KG1 (cell line): ENCODE measurements at regions not wholly inside any gene's neighbourhood (a gene's known extent, or its start where the extent isn't known, plus 50 kb on each side); places are given as distances from the start of the nearest gene placed in this dataset.
"Not testable (repeated sequence)": the region's sequence is repeated elsewhere in the genome, so short reads cannot be mapped to it uniquely, and the experiment has no call there.

Source experiments
- DNase-seq: peaks from one replicate; lab custom pipeline; 2025; lab: John Stamatoyannopoulos, UW

DNA sequence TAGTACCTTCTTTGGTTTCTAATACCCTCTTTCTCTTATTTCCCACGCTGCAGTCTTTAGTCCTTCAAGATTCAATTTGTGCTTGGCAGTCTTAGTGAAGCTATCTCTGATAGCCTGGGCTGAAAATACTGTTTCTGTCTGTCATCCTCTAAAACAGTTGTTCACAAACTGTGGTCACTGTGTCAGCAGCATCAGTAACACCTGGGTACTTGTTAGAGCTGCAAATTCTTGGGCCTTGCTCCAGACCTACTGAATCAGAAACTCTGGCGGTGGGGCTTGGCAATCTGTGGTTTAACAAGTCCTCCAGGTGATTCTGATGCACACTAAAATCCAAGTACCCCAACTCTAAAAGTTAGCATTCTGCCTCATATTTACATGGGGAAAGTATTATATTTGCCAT, 217.5 kb upstream of the SEL1L start:
- no peak for DNase-seq

- no peak for DNase-seq
Observed at GRCh38 chr14:81759541-81759940, 225.9 kb upstream of the SEL1L start.

- DNase-seq: no peak
Observed at GRCh38 chr14:81765651-81766275, 232.1 kb upstream of the SEL1L start.

DNA sequence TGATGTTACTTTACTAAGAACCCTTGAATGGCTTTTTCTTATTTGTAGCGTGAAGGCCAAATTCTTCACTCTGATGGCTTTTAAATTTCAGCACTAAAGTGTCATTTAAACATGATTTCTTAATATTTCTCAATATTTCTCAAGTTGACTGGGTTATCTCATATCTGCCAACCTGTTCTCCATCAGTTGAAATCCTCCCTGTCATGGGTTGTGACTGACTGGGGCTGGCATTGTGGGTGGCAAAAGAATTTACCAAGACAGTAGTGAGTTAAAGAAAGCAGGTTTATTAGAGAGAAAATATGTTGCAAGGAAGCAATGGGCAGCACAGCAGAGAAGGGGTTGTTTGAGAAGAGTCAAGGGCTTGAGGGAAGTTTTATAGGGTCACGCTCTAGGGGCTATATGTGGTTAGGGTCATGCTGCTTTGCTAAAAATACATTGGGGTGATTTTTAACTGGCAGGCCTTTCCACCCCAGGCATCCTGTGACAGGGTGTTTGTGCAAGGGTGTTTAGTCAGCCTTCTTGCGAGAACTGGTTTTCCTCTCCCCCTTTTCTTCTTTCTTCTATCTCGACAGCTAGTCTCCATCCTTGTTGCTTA, 232.8 kb upstream of the SEL1L start:
- no peak for DNase-seq

DNA sequence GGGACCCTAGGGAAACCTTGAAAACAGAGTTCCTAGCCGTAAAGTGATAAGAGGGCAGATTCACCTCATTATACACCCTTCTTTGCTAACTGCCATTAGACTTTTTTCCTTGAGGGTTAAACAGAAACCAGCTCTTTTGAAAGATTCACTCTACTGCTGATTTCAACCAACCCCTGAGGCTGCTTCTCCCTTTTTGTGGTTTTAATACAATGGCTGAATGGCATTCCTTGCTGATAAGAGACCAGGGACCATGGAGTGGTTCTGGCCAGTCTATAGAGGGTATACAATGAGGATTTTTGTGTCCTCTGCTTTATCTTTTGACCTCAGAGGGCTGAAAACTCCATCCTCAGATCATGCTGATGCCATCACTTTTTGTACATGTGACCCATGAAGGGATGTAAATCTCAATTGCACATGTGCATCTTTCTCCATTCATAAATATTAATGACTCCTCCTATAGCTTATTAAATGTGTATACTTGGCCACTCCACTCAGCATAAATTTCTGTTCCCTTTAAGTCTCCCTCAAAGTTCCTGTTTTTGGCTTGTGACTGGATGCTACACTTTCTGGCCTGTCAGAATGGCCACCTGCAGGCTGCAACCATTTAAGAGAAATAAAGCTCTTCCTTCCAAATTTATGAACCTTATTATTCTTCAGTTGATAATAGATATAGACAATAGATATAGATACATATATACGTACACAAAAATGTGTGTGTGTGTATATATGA, 233.8 kb upstream of the SEL1L start:
- DNase-seq: no peak

- DNase-seq: no peak
Observed at GRCh38 chr14:81771651-81772275, 238.1 kb upstream of the SEL1L start.

DNA sequence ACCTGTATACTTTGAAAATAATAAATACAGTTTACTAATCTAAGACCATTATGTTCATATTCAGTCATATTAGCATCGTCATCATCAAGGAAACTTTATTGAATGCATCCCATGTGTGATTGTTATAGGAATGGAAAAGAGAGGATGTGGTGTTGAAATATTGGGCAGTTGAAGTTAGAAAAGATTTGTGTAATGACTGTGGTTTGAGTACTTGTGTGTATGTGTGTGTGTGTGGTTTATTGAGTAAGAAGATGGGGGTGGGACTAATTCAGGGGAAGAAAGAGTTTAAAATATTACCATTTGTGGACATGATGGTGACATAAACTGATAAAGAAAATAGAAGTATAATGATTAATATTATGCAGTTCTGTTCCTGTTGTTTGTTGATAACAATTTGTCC, 238.7 kb upstream of the SEL1L start:
- peak; percentile 18 for DNase-seq

DNA sequence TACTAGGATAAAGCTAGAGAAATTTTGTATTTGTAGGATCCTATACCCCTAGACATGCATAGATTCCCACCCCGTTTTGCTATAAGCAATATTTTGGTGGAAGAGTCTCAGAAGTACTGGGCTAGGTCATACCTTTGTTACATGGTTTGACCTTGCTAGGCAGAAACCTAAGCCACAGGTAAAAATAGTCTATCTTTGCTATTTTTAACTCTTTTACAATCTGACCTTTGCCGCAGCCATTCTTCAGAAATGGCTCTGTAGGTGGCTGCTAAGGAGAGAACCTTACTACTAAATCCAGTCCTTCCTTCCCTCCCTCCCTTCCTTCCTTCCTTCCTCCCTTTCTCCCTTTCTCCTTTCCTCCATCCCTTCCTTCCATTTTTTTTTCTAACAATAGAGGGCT, 242.9 kb upstream of the SEL1L start:
- no peak for DNase-seq

- DNase-seq: not testable (repeated sequence)
Observed at GRCh38 chr14:81781798-81782197, 248.1 kb upstream of the SEL1L start.

- no peak for DNase-seq
Observed at GRCh38 chr14:81784084-81784483, 250.4 kb upstream of the SEL1L start.

GRCh38 chr14:81797315-81797714, 263.7 kb upstream of the SEL1L start:
- DNase-seq: no peak

DNA sequence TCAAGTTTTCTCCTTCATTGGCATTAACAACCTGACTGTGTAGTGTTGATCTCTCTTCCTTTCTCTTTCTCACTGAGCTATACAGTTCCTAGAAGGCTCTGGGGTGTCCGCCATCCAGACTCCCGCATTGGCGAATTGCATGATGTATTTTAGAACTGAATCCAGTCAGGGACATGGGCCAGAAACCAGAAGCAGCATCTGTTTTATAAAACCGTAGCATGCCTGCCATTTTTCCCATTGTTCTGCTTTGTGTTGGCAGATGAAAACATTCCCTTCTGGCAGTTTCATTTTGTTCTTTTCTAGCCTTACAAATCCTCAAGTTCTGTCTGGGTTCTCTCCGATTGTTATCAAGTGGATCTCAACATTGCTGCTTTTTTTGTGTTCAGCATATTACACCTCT, 268.3 kb upstream of the SEL1L start:
- no peak for DNase-seq

DNA sequence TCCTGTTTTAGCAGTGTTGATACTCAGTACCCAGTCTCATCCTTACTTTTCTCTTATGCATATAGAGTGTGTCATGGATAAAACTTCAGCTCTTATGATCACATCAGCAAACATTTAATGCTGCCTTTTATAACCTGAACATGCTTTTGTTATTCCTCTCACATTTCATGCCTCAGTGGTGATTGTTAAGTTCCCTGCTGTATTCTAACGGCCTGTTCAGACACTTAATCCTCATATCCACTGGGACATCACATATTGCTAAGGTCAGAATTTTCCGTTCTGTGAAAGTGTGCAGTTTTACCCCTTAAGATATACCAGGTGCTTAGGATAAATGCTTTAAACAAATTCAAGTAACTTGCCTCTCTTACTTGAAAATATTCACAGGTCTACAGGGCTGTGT, 268.7 kb upstream of the SEL1L start:
- no peak for DNase-seq

DNA sequence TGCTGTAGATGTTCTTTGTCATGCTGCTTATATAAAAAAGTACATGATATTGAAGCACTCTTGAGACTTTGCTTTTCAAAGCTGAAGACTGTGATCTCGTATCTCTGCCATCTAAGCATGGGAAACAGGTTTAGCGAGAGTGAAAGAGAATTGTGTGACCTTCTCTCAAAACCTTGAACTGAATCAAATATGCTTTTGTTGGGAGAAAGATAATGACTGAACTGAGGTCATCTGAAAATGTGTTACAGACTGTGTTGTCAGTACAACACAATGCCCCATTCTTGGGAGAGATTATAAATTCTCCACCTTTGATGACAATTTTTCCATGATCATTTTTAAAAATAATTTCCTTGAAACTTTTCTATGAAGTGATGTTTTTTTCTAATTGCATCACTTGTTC, 272.1 kb upstream of the SEL1L start:
- no peak for DNase-seq

DNA sequence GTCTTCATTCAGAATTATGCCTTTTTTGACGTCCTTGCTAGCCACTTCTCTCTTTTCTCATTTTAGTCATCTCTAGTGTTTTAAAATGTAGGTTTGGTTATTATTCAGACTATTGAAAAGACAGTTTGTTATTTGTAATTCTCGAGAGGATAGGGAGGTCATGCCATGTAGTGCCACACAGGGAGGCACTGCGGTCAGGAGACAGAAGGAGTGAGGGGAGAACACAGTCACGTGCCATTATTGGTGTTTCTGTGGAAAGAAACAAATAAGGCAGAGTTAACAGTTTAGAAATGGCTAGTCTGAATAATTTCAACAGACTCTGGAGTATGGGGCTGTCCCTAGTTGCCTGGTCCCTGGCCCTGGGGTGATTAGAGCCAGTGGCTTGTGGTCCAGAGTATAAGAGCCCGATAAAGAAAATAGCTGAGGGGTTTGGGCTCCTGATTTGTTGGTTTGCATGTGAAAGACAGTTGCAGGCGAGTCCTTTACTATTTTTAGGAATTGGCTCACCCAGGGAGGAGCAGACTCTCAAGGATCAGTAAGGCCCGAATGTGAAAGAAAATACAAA, 278.1 kb upstream of the SEL1L start:
- no peak for DNase-seq

GRCh38 chr14:81818271-81818670, 284.6 kb upstream of the SEL1L start:
- DNase-seq: no peak

- no peak for DNase-seq
Observed at GRCh38 chr14:81819344-81819743, 285.7 kb upstream of the SEL1L start.

- no peak for DNase-seq
Observed at GRCh38 chr14:81819910-81820309, 286.3 kb upstream of the SEL1L start.

DNA sequence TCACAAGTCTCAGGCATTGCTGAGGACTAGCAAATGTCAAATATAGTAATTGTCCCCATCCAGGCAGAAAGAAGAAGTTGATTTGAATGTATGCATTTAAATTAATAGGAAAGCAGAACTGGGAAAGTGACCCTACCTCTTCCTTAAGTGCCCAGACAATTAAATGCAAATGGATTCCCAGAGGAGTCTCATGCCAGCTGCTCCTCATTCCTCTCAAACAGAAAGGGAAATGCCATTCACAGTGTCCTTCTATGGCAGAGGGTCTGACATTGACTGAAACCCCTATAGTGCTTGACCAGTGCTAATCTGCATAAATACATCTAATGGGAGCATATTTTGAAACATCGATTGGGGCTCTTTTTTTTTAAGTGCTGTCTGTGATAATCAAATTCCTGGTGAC, 292.4 kb upstream of the SEL1L start:
- DNase-seq: no peak

- no peak for DNase-seq
Observed at GRCh38 chr14:81829447-81829846, 295.8 kb upstream of the SEL1L start.

GRCh38 chr14:81831128-81831820, 297.6 kb upstream of the SEL1L start:
- DNase-seq: no peak

DNA sequence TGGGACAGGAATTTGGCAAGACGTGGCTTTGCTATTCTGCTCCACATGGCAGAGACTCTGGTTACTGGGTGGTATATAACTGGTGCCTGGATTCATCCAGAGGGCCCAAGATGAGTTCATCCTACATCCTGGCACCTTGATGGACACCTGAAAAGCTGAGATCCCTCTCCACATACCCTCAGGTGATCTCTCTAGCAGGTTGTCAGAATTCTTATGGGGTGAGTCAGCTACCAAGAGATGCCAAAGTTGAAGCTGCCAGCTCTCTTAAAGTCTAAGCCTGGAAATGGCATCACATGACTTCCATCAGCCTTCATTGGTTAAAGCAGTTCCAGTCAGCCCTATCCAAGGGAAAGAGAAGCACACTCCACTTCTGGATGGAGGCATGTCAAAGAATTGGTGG, 300.7 kb upstream of the SEL1L start:
- DNase-seq: no peak
